Muscle of leg (tissue), 3 donors: ENCODE measurements at regions not wholly inside any gene's neighbourhood (a gene's known extent, or its start where the extent isn't known, plus 50 kb on each side); places are given as distances from the start of the nearest gene placed in this dataset.
"Not testable (repeated sequence)": the region's sequence is repeated elsewhere in the genome, so short reads cannot be mapped to it uniquely, and the experiment has no call there.

Experiments
- DNase-seq: peaks from one replicate; pipeline ENCODE4 v3.0.0; 2013
- H3K27ac ChIP-seq: one replicate; pipeline ENCODE4 v1.5.1; 2013; ENCODE audit warnings: mild to moderate bottlenecking, low read length, control low read depth
- H3K27me3 ChIP-seq: one replicate; pipeline ENCODE4 v1.6.1; 2013; ENCODE audit warnings: low read length; ENCODE audit not compliant: control insufficient read depth, insufficient read depth
- H3K36me3 ChIP-seq: one replicate; pipeline ENCODE4 v1.6.1; 2013; ENCODE audit warnings: low read length; ENCODE audit not compliant: control insufficient read depth, insufficient read depth
- H3K4me1 ChIP-seq: one replicate; pipeline ENCODE4 v1.6.1; 2013; ENCODE audit warnings: low read length; ENCODE audit not compliant: control insufficient read depth, insufficient read depth
- H3K4me3 ChIP-seq: one replicate; pipeline ENCODE4 v1.5.1; 2013; ENCODE audit warnings: low read length, control low read depth
- H3K9me3 ChIP-seq: replicated peaks from 2 replicates; pipeline ENCODE4 v1.6.1; 2013; ENCODE audit warnings: low read depth, low read length; ENCODE audit not compliant: control insufficient read depth
- WGBS: methylation state at CpG from one replicate; pipeline ENCODE4 v1.1.5; 2013; ENCODE audit warnings: missing lambda C conversion rate; ENCODE audit not compliant: insufficient coverage; 5-methylcytosine and 5-hydroxymethylcytosine counted together

- Histone ChIP-seq H3K4me1 (peaks cover 5% of the 10 kb centered on the region), H3K4me3 (no peak overlapping the region), H3K36me3 (no peaks in the 10 kb centered on the region), H3K27ac (no peak overlapping the region), H3K9me3 (peaks cover 2% of the 10 kb centered on the region), H3K27me3 (no peaks in the 10 kb centered on the region)
- no peak for DNase-seq
- WGBS, result no CpG with 5 or more reads among the region's 1 CpG
Measured at GRCh38 chr3:65017359-65017758, 329.6 kb upstream of the ADAMTS9 start.

GRCh38 chr3:65015711-65016110 lies 327.9 kb upstream of the ADAMTS9 start:
- Histone ChIP-seq H3K4me3 (no peak overlapping the region), H3K36me3 (no peaks in the 10 kb centered on the region), H3K27me3 (no peaks in the 10 kb centered on the region), H3K4me1 (peaks cover 5% of the 10 kb centered on the region), H3K27ac (peak overlapping the region; percentile 15), H3K9me3 (peaks cover 2% of the 10 kb centered on the region)
- DNase-seq, result peak; percentile 82
- WGBS, result no CpG with 5 or more reads among the region's 2 CpGs

- WGBS, result 60% methylated on average over 1 of the region's 4 CpGs
- H3K9me3 ChIP-seq, result peaks cover 2% of the 10 kb centered on the region
- H3K36me3 ChIP-seq, result no peaks in the 10 kb centered on the region
- H3K27me3 ChIP-seq, result no peaks in the 10 kb centered on the region
- no peaks in the 10 kb centered on the region for H3K4me1 ChIP-seq
- no peak for DNase-seq
- H3K27ac ChIP-seq, result no peak overlapping the region
- H3K4me3 ChIP-seq, result no peak overlapping the region
Measured at GRCh38 chr3:65013053-65013452, 325.3 kb upstream of the ADAMTS9 start.

GRCh38 chr3:65006300-65006739 lies 318.5 kb upstream of the ADAMTS9 start:
- no peaks in the 10 kb centered on the region for H3K4me1 ChIP-seq
- no peak overlapping the region for H3K27ac ChIP-seq
- no CpG with 5 or more reads among the region's 1 CpG for WGBS
- no peaks in the 10 kb centered on the region for H3K27me3 ChIP-seq
- H3K36me3 ChIP-seq, result no peaks in the 10 kb centered on the region
- no peaks in the 10 kb centered on the region for H3K9me3 ChIP-seq
- no peak for DNase-seq
- H3K4me3 ChIP-seq, result no peak overlapping the region

- Histone ChIP-seq H3K9me3 (no peaks in the 10 kb centered on the region), H3K27me3 (no peaks in the 10 kb centered on the region), H3K27ac (no peak overlapping the region), H3K4me3 (no peak overlapping the region), H3K4me1 (no peaks in the 10 kb centered on the region), H3K36me3 (no peaks in the 10 kb centered on the region)
- no CpG with 5 or more reads among the region's 2 CpGs for WGBS
- no peak for DNase-seq
Measured at GRCh38 chr3:65005486-65005885, 317.7 kb upstream of the ADAMTS9 start.

- Histone ChIP-seq H3K4me3 (no peak overlapping the region), H3K27me3 (no peaks in the 10 kb centered on the region), H3K9me3 (no peaks in the 10 kb centered on the region), H3K27ac (no peak overlapping the region), H3K4me1 (no peaks in the 10 kb centered on the region), H3K36me3 (no peaks in the 10 kb centered on the region)
- 58% methylated on average over 3 of the region's 4 CpGs for WGBS
- no peak for DNase-seq
Measured at GRCh38 chr3:65004795-65005295, 317.0 kb upstream of the ADAMTS9 start.

- Histone ChIP-seq H3K4me3 (no peak overlapping the region), H3K36me3 (no peaks in the 10 kb centered on the region), H3K9me3 (no peaks in the 10 kb centered on the region), H3K27me3 (no peaks in the 10 kb centered on the region), H3K4me1 (no peaks in the 10 kb centered on the region), H3K27ac (no peak overlapping the region)
- DNase-seq, result no peak
- no CpG with 5 or more reads among the region's 1 CpG for WGBS
Measured at GRCh38 chr3:65004306-65004705, 316.5 kb upstream of the ADAMTS9 start.

GRCh38 chr3:65001119-65001518 lies 313.3 kb upstream of the ADAMTS9 start:
- not testable (repeated sequence) for H3K27ac ChIP-seq, H3K4me1 ChIP-seq, H3K36me3 ChIP-seq, DNase-seq, H3K27me3 ChIP-seq, H3K9me3 ChIP-seq, H3K4me3 ChIP-seq
- no CpG with 5 or more reads among the region's 4 CpGs for WGBS

- H3K9me3 ChIP-seq, result no peaks in the 10 kb centered on the region
- H3K4me3 ChIP-seq, result no peak overlapping the region
- H3K36me3 ChIP-seq, result no peaks in the 10 kb centered on the region
- no peaks in the 10 kb centered on the region for H3K27me3 ChIP-seq
- no peak for DNase-seq
- H3K27ac ChIP-seq, result no peak overlapping the region
- H3K4me1 ChIP-seq, result peaks cover 15% of the 10 kb centered on the region
Measured at GRCh38 chr3:64998317-64998716, 310.5 kb upstream of the ADAMTS9 start.

GRCh38 chr3:64995857-64996551 lies 308.2 kb upstream of the ADAMTS9 start:
- no peaks in the 10 kb centered on the region for H3K9me3 ChIP-seq
- DNase-seq, result peak; percentile 90
- WGBS, result 13% methylated on average over 3 of the region's 9 CpGs

GRCh38 chr3:64993781-64994180 lies 306.0 kb upstream of the ADAMTS9 start:
- 28% methylated on average over 4 of the region's 6 CpGs for WGBS
- H3K27me3 ChIP-seq, result no peaks in the 10 kb centered on the region
- no peaks in the 10 kb centered on the region for H3K36me3 ChIP-seq
- no peak overlapping the region for H3K4me3 ChIP-seq
- H3K9me3 ChIP-seq, result no peaks in the 10 kb centered on the region
- peaks cover 22% of the 10 kb centered on the region for H3K4me1 ChIP-seq
- DNase-seq, result peak; percentile 85
- H3K27ac ChIP-seq, result peak overlapping the region; percentile 56

More at GRCh38 chr3:64995857-64996551, 308.2 kb upstream of the ADAMTS9 start:
- Histone ChIP-seq H3K36me3 (no peaks in the 10 kb centered on the region), H3K4me1 (peaks cover 22% of the 10 kb centered on the region), H3K4me3 (no peak overlapping the region), H3K27ac (peak overlapping the region; percentile 56), H3K27me3 (no peaks in the 10 kb centered on the region)
